Colonic mucosa (tissue), 4 donors: ENCODE measurements at regions not wholly inside any gene's neighbourhood (a gene's known extent, or its start where the extent isn't known, plus 50 kb on each side); places are given as distances from the start of the nearest gene placed in this dataset.

Source experiments
- DNase-seq: peaks from one replicate; pipeline ENCODE4 v3.0.0-alpha.2; 2020
- H3K27ac ChIP-seq: fragments of 200-600 bp; one replicate; pipeline ENCODE4 v1.8.0; 2021
- H3K27me3 ChIP-seq: fragments of 200-600 bp; one replicate; pipeline ENCODE4 v1.8.0; 2021
- H3K36me3 ChIP-seq: fragments of 200-600 bp; one replicate; pipeline ENCODE4 v1.8.0; 2021
- H3K4me1 ChIP-seq: fragments of 200-600 bp; one replicate; pipeline ENCODE4 v1.8.0; 2021; ENCODE audit warnings: mild to moderate bottlenecking
- H3K4me3 ChIP-seq: fragments of 200-600 bp; one replicate; pipeline ENCODE4 v1.8.0; 2021
- H3K9ac ChIP-seq, 2 donors: one replicate each; pipeline ENCODE4 v1.7.0; 2013; ENCODE audit warnings: control low read depth in 2 of 2, low read depth in 2 of 2, low read length in 2 of 2
- H3K9me3 ChIP-seq: fragments of 200-600 bp; one replicate; pipeline ENCODE4 v1.8.0; 2021
- CTCF ChIP-seq: fragments of 200-600 bp; IDR thresholded peaks from one replicate; pipeline ENCODE4 v1.8.0; 2022; ENCODE audit warnings: antibody characterized with exemption, mild to moderate bottlenecking
- intact Hi-C: fragments of 100-400 bp; cut with DNase I; formaldehyde crosslinking; loops from one replicate; pipeline ENCODE4 v1.14.1; 2022
- donor health status: healthy.
- donor health status: DM: no; HTN: no; CAD: no.
- donor health status: DM: no; HTN: no; CAD: no.

- no peak for DNase-seq
- H3K4me1 ChIP-seq = no peaks in the 10 kb centered on the region
- no peak overlapping the region for H3K27ac ChIP-seq
- intact Hi-C loops = no loop called here
- H3K4me3 ChIP-seq = no peak overlapping the region
- no peaks in the 10 kb centered on the region for H3K9me3 ChIP-seq
- no peak overlapping the region for H3K9ac ChIP-seq
- TF ChIP-seq CTCF = no peak
- no peaks in the 10 kb centered on the region for H3K27me3 ChIP-seq
- no peaks in the 10 kb centered on the region for H3K36me3 ChIP-seq
These were observed 493.5 kb upstream of the WWC1 start for GRCh38 chr5:167797933-167798332.

DNA sequence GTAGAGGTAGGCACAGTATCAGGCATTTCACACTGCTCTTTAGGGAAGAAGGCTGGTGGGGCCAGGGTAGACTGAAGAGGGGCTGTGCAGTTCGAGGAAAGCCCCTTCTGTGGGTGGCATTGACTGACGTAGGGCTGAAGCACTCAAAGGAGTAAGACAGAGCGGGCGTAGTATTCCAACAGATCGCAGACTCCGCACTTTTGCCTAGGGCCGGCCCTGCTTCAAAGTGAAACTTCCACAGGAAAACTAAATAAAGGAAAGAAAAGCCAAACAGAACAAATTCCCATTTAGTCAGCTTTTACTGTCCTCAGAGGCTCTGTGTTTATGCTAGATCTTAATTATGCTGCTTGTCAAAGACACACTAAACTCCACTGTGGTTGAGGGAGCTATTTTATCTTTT, 493.0 kb upstream of the WWC1 start:
- Histone ChIP-seq H3K9ac (no peak overlapping the region), H3K4me1 (no peaks in the 10 kb centered on the region), H3K9me3 (no peaks in the 10 kb centered on the region), H3K4me3 (no peak overlapping the region), H3K36me3 (no peaks in the 10 kb centered on the region), H3K27me3 (no peaks in the 10 kb centered on the region), H3K27ac (no peak overlapping the region)
- TF ChIP-seq CTCF = no peak
- intact Hi-C loops = no loop called here
- DNase-seq = no peak

DNA sequence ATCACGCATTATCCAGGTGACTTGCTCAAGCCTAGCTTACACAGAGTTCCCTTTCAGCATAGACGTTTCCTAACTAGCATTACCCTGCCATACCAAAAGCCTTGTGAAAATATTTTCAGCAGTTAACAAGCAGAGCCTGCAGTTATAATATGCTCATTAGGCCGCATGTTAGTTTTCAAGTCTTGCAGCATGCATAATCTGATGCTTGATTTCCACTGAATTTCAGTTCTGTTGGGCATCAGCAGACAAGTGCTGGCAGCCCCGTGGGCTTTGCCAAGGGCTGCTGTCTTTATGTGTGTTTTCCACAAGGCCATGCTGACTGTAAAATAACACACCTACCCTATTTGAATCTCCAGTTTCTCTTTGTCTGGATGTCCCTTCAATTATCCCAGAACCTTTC, 491.0 kb upstream of the WWC1 start:
- no peaks in the 10 kb centered on the region for H3K9me3 ChIP-seq
- H3K27me3 ChIP-seq = no peaks in the 10 kb centered on the region
- no peaks in the 10 kb centered on the region for H3K4me1 ChIP-seq
- DNase-seq = no peak
- no peak overlapping the region for H3K27ac ChIP-seq
- TF ChIP-seq CTCF = no peak
- H3K36me3 ChIP-seq = no peaks in the 10 kb centered on the region
- no peak overlapping the region for H3K9ac ChIP-seq
- intact Hi-C loops = no loop called here
- H3K4me3 ChIP-seq = no peak overlapping the region

DNA sequence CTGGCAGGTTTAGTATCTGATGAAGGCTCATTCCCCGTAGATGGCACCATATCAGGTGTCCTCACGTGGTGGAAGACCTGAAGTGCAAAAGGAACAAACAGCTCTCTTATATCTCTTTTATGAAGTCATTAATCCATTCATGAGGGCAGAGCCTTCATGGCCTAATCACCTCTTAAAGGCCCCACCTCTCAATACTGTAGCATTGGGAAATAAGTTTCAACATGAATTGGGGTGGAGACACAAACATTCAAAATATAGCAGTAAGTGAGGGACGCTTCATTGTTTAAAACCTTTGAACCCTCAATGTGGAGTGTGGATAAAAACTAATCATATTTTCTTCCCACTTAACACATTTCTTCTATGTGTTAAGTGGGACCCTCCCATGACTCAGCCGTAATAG, 489.4 kb upstream of the WWC1 start:
- Histone ChIP-seq H3K27me3 (no peaks in the 10 kb centered on the region), H3K9me3 (no peaks in the 10 kb centered on the region), H3K4me3 (no peak overlapping the region), H3K9ac (no peak overlapping the region), H3K27ac (no peak overlapping the region), H3K4me1 (no peaks in the 10 kb centered on the region), H3K36me3 (no peaks in the 10 kb centered on the region)
- no peak for DNase-seq
- no peak for TF ChIP-seq CTCF
- intact Hi-C loops = no loop called here

- Histone ChIP-seq H3K4me3 (no peak overlapping the region), H3K9ac (no peak overlapping the region), H3K36me3 (no peaks in the 10 kb centered on the region), H3K4me1 (no peaks in the 10 kb centered on the region), H3K27me3 (no peaks in the 10 kb centered on the region), H3K9me3 (no peaks in the 10 kb centered on the region), H3K27ac (no peak overlapping the region)
- DNase-seq = no peak
- intact Hi-C loops = no loop called here
- TF ChIP-seq CTCF = no peak
These were observed 488.6 kb upstream of the WWC1 start for GRCh38 chr5:167802755-167803431.
